ENCODE measurements at regions not wholly inside any gene's neighbourhood (a gene's known extent, or its start where the extent isn't known, plus 50 kb on each side); places are given as distances from the start of the nearest gene placed in this dataset.

GRCh38 chr9:82637368-82637767 lies 425.6 kb downstream of the RASEF start:
- DNase-seq (ENCODE audit: low spot score): no peak

- DNase-seq (ENCODE audit: low spot score): no peak
Measured at GRCh38 chr9:82645600-82645999, 417.3 kb downstream of the RASEF start.

GRCh38 chr9:82650368-82650767 lies 412.6 kb downstream of the RASEF start:
- no peak for DNase-seq (ENCODE audit: low spot score)

- DNase-seq (ENCODE audit: low spot score): no peak
Measured at GRCh38 chr9:82651474-82651873, 411.5 kb downstream of the RASEF start.

DNA sequence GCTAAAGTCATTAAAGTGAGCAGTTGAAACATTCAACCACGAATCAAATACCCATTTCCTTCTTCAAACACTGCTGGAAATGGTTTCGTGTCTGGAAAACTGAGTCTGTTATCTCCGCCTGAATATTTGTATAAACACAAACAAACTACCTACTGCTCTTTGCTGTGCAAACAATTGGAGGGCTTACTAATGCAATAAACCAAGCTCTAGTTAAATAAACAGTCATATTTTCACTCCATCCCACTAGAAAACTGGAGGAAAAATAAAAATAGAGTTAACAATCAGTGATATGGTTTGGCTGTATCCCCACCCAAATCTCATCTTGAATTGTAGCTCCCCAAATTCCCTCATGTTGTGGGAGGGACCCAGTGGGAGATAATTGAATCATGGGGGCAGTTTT lies 397.6 kb downstream of the RASEF start:
- no peak for DNase-seq (ENCODE audit: low spot score)

GRCh38 chr9:82668689-82669199 lies 394.2 kb downstream of the RASEF start:
- no peak for DNase-seq (ENCODE audit: low spot score)

- no peak for DNase-seq (ENCODE audit: low spot score)
Measured at GRCh38 chr9:82670000-82670399, 392.9 kb downstream of the RASEF start.

DNA sequence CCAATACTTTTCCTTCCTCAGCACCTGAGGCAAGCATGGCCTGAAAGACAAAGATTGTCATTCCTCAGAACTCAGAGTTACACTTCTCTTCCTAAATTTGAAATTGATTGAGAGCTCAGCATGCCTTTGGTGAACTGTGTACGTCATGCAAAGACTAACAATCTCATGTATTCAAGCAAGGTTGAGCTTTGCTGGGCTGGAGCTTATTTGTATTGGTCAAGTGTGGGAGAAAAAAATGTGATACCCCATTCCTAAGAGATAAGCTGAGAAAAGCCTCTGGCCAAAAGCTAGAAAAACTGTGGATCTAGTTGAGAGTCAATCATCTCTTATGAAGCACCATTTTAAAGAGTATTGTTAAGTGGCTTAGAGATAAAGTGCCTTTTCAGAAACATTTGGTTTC lies 392.2 kb downstream of the RASEF start:
- DNase-seq (ENCODE audit: low spot score): no peak

- DNase-seq (ENCODE audit: low spot score): no peak
Measured at GRCh38 chr9:82673201-82673600, 389.7 kb downstream of the RASEF start.

- DNase-seq (ENCODE audit: low spot score): no peak
Measured at GRCh38 chr9:82673919-82674318, 389.0 kb downstream of the RASEF start.

DNA sequence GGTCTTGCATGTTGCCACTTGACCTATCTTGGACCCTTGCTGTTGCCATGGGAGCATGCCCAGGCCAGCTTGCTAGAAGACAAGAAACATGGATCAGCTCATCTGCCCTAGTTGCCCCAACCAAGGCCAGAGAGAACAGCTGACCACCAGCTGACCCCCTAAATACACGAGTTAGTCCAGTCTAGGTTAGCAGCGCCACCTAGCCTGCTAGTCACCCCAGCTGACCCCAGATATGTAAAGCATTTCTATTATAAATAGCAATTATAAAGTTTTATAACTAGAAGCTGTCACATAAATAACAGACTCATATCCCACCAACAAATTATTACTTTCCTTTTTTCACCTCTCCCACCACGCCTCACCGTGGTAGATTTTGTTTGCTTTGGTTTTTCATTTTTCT lies 387.8 kb downstream of the RASEF start:
- DNase-seq (ENCODE audit: low spot score): no peak

- DNase-seq (ENCODE audit: low spot score): no peak
Measured at GRCh38 chr9:82675605-82676004, 387.3 kb downstream of the RASEF start.

DNA sequence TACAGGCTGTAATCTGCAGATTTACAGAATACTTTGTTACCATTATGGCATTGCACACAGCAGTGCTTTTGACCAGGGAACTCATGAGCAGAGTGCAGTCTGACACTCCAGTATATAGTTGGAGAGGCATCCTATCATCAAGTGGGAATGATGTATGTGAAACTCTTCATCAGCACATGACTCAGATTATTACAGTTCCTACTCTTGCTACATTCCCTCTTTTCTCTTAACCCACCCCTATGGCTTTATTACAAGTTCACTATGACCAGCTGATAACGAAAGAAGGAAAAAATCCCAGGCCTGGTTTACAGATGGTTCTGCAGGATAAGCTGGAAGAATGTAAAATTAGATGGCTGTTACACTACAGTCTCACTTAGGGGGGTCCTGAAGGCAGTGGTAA lies 385.9 kb downstream of the RASEF start:
- DNase-seq (ENCODE audit: low spot score): no peak

DNA sequence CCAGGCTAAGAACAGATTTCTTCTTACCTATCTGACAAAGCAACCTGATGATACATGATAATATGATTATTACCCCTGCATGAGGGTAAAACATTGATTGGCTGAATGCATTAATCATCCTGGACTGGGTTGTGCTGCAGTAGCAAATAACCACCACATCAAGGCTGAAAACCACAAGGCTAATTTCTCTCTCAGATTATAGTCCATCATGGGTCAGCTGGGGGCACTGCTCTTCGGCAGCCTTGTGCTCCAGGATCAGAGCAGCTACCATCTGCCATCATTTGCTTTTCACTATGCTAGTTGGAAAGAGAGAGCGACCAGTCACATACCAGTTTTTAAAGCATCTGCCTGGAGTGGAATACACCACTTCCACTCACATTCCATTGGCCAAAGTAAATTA lies 383.5 kb downstream of the RASEF start:
- DNase-seq (ENCODE audit: low spot score): no peak

DNA sequence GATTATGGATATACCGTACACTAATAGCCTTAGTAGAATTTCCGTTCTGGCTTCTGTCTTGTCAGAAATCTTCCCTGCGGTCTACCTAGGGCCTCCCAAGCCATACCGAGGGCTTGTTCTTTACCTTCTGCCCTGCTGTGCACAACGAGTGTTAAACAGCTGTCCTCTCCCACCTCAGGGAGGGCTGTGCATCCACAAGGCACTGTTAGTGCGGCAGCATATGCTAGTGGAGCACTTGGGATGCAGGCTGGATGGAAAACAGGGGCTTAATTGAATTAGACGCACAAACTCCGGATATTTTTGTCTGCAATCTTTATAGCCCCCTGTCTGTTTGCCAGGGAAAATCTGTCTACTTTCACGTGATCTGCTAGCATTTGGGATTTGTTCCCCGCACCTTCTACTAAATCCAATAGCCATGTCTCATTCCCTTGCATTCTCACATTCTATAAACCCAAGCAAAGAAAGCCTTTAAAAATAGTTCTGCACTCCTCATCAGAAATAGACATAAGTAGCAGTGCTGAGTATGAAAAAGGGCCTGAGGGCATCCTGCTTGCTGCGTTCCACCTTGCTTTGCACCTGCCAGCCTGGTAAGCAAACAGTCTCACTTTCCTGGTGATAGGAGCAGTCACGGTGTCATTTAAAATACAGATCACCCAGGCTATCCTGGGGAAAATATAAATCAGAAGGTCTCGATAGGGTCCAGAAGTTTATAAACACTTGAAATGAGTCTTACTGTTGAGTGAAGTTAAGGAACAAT lies 382.6 kb downstream of the RASEF start:
- no peak for DNase-seq (ENCODE audit: low spot score)

DNA sequence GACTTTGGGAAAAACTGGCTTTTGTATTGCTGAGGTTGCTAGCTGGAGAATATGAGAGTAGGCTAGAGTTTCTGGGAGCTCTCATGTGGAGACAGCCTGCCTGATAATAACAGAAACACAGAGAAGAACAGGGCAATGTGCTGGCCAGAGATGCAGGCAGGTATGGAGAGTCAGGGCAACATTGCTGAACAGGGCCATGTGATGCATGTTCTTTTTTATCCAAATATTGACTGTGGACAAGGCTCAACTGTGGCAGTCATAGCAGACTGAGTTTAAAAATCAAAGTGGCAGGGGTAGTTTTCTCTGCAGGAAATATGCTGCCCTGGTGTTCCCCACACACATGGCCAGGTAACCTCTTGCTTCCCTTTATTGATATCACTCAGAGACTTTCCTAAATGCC lies 381.1 kb downstream of the RASEF start:
- DNase-seq (ENCODE audit: low spot score): no peak

DNA sequence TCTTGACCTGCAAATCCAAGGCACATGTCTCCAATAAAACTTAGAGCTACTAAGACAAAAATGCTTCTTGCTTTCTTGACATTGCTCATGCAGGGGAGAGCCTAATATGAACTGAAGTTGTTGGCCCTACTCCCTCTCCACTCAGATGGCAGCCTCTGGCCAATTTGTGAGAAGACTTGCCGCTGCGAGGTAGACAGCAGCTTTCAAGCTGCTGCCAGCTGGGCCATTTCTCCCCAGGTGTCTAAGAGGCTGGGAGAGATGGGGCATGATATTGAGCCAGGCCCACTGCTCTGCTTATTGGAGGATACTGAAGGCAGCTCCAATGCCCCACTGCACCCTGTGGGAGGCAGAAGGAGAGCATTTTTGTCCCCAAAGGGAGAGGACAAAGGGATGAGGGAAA lies 380.5 kb downstream of the RASEF start:
- DNase-seq (ENCODE audit: low spot score): no peak

GRCh38 chr9:82695704-82696103 lies 367.2 kb downstream of the RASEF start:
- no peak for DNase-seq (ENCODE audit: low spot score)

- DNase-seq (ENCODE audit: low spot score): no peak
Measured at GRCh38 chr9:82706786-82707185, 356.2 kb downstream of the RASEF start.

DNA sequence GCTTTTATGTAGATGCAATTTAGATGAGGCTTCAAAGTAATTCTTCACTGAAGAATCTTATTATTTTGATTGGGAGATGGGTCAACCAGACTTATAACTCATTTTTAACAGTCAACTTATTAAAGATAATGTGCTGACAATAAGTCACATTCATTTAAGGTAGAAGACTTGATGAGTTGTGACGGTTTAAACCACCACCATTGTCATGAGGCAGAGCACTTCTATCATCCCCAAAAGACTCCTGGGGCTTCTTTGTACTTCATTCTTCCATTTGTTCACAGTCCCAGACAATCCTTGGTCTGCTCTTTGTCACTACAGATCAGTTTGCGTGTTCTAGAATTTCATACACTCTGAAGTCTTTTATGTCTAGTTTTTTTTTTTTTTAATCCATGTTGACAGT lies 346.1 kb downstream of the RASEF start:
- no peak for DNase-seq (ENCODE audit: low spot score)

DNA sequence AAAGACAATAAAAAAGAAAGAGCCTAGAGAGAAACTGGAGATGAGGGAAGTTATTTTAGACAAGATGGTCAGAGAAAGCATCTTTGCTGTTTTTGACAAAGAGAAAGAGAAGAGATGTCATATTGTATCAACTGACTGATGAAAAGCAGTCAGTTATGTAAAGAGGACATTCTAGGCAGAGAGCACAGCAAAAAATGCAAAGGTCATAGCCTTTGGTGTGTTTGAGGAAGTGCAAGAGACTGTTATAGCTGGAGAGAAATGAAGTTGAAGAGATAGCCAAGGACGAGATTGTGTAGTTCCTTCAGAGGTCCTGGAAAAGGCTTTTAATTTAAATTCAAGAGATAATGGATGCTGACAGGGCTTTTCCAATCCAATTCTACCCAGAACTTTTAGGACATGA lies 342.4 kb downstream of the RASEF start:
- no peak for DNase-seq (ENCODE audit: low spot score)

GRCh38 chr9:82721593-82721992 lies 341.3 kb downstream of the RASEF start:
- DNase-seq (ENCODE audit: low spot score): no peak

- no peak for DNase-seq (ENCODE audit: low spot score)
Measured at GRCh38 chr9:82722051-82722450, 340.9 kb downstream of the RASEF start.

DNA sequence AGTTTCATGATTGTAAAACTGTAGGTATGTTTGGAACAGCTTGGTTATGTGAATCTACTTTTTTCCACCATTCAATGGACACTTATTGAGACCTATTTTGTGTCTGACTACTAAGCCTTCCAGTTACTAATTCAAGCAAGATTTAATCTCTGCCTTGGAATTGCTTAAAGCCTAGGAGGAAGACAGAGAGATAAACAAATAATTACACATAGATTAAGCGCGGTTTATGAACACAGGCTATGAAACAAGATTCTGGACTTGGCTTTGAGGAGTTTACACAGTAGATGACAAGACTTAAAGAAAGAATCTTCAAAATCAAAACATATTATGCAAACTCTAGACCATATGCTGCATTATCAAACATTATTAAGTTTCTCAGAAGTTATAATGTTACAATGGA lies 340.4 kb downstream of the RASEF start:
- DNase-seq (ENCODE audit: low spot score): no peak
